ENCODE measurements at regions not wholly inside any gene's neighbourhood (a gene's known extent, or its start where the extent isn't known, plus 50 kb on each side); places are given as distances from the start of the nearest gene placed in this dataset.

DNA sequence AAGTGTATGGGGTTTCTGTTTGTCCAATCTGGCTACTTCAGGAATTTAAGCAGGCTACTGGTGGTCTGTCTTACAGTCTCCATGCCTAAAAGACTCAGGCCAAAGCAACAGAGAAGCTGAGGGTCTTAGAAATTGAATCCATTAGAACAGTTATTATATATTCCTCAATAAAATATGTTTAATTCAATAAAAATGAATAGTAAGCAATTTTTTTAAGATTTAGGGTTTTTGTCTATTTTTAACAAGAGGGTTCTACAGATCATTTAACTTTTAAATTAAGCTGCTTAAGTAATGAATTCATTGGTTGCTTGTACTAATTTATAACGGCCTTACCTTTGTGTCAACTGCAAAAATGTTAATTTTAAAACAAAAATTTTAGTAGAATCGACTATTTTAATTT, 832.6 kb upstream of the SLC39A10 start:
- Mint-ChIP-seq H3K4me3 (ENCODE audit: unreplicated experiment) (no peak overlapping the region), H3K27ac (ENCODE audit: unreplicated experiment) (no peak overlapping the region), H3K4me1 (ENCODE audit: low read depth, unreplicated experiment) (no peaks in the 10 kb centered on the region), H3K27me3 (ENCODE audit: insufficient read depth, unreplicated experiment) (no peaks in the 10 kb centered on the region), H3K9me3 (ENCODE audit: unreplicated experiment) (no peaks in the 10 kb centered on the region), H3K36me3 (ENCODE audit: insufficient read depth, unreplicated experiment) (no peaks in the 10 kb centered on the region)
- POLR2A ChIA-PET: no interaction called here
- no peaks in the 10 kb centered on the region for H3K4me1 ChIP-seq
- H3K36me3 ChIP-seq (ENCODE audit: control insufficient read depth, insufficient read depth, low read length): no peaks in the 10 kb centered on the region
- CTCF ChIA-PET: no interaction called here
- intact Hi-C loops (cut with micrococcal nuclease; ENCODE audit: unreplicated experiment): no loop called here
- TF ChIP-seq, protein P1, sequence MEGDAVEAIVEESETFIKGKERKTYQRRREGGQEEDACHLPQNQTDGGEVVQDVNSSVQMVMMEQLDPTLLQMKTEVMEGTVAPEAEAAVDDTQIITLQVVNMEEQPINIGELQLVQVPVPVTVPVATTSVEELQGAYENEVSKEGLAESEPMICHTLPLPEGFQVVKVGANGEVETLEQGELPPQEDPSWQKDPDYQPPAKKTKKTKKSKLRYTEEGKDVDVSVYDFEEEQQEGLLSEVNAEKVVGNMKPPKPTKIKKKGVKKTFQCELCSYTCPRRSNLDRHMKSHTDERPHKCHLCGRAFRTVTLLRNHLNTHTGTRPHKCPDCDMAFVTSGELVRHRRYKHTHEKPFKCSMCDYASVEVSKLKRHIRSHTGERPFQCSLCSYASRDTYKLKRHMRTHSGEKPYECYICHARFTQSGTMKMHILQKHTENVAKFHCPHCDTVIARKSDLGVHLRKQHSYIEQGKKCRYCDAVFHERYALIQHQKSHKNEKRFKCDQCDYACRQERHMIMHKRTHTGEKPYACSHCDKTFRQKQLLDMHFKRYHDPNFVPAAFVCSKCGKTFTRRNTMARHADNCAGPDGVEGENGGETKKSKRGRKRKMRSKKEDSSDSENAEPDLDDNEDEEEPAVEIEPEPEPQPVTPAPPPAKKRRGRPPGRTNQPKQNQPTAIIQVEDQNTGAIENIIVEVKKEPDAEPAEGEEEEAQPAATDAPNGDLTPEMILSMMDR (IDR thresholded peaks at IDR 0.05; ENCODE audit: insufficient read depth in 1 of 2, low read depth in 1 of 2, low read length in 1 of 2, severe bottlenecking in 1 of 2, unreplicated experiment in 1 of 2): no peak
- BruUV-seq (replicated peaks): no TSS peak
- no peak for DNase-seq
- H3K9me3 ChIP-seq: no peaks in the 10 kb centered on the region
- no peak overlapping the region for H3K4me3 ChIP-seq (ENCODE audit: low read depth, low read length)
- H3K27me3 ChIP-seq (replicated peaks; ENCODE audit: control insufficient read depth, insufficient read depth, low read length): no peaks in the 10 kb centered on the region

DNA sequence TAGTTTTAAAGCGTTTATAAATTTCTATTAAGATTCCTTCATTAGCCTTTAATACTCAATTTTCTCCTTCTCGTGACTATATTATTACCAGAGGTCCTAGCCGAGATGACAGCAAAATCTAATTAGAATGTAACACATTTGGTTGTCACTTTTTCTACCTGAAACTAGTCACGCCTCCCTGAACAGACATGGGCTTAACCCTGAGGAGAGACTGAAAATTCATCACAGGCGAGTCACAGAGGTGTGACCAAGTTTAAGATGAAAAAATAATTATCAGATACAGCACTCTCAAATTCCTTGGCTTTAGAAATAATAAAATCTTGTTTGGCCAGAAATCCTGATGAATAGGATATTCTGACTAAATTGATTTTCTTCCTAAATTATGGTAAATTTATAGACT, 834.4 kb upstream of the SLC39A10 start:
- H3K27me3 Mint-ChIP-seq (ENCODE audit: insufficient read depth, unreplicated experiment): no peaks in the 10 kb centered on the region
- H3K4me3 ChIP-seq (ENCODE audit: low read depth, low read length): no peak overlapping the region
- no peak for DNase-seq
- no peak overlapping the region for H3K27ac Mint-ChIP-seq (ENCODE audit: unreplicated experiment)
- no TSS peak for BruUV-seq (replicated peaks)
- H3K9me3 Mint-ChIP-seq (ENCODE audit: unreplicated experiment): no peaks in the 10 kb centered on the region
- ChIA-PET CTCF (no interaction called here), POLR2A (no interaction called here)
- TF ChIP-seq, protein P1 (IDR thresholded peaks at IDR 0.05; ENCODE audit: insufficient read depth in 1 of 2, low read depth in 1 of 2, low read length in 1 of 2, severe bottlenecking in 1 of 2, unreplicated experiment in 1 of 2): no peak
- H3K27me3 ChIP-seq (replicated peaks; ENCODE audit: control insufficient read depth, insufficient read depth, low read length): no peaks in the 10 kb centered on the region
- H3K4me1 ChIP-seq: no peaks in the 10 kb centered on the region
- no peaks in the 10 kb centered on the region for H3K36me3 Mint-ChIP-seq (ENCODE audit: insufficient read depth, unreplicated experiment)
- no peaks in the 10 kb centered on the region for H3K9me3 ChIP-seq
- H3K36me3 ChIP-seq (ENCODE audit: control insufficient read depth, insufficient read depth, low read length): no peaks in the 10 kb centered on the region
- intact Hi-C loops (cut with micrococcal nuclease; ENCODE audit: unreplicated experiment): no loop called here
- H3K4me1 Mint-ChIP-seq (ENCODE audit: low read depth, unreplicated experiment): no peaks in the 10 kb centered on the region
- H3K4me3 Mint-ChIP-seq (ENCODE audit: unreplicated experiment): no peak overlapping the region

- H3K36me3 ChIP-seq (ENCODE audit: control insufficient read depth, insufficient read depth, low read length): no peaks in the 10 kb centered on the region
- intact Hi-C loops (cut with micrococcal nuclease; ENCODE audit: unreplicated experiment): no loop called here
- Mint-ChIP-seq H3K9me3 (ENCODE audit: unreplicated experiment) (no peaks in the 10 kb centered on the region), H3K4me3 (ENCODE audit: unreplicated experiment) (no peak overlapping the region), H3K27me3 (ENCODE audit: insufficient read depth, unreplicated experiment) (no peaks in the 10 kb centered on the region), H3K27ac (ENCODE audit: unreplicated experiment) (no peak overlapping the region), H3K36me3 (ENCODE audit: insufficient read depth, unreplicated experiment) (no peaks in the 10 kb centered on the region), H3K4me1 (ENCODE audit: low read depth, unreplicated experiment) (no peaks in the 10 kb centered on the region)
- TF ChIP-seq, protein P1 (IDR thresholded peaks at IDR 0.05; ENCODE audit: insufficient read depth in 1 of 2, low read depth in 1 of 2, low read length in 1 of 2, severe bottlenecking in 1 of 2, unreplicated experiment in 1 of 2): no peak
- ChIA-PET POLR2A (no interaction called here), CTCF (no interaction called here)
- H3K27me3 ChIP-seq (replicated peaks; ENCODE audit: control insufficient read depth, insufficient read depth, low read length): no peaks in the 10 kb centered on the region
- H3K4me3 ChIP-seq (ENCODE audit: low read depth, low read length): no peak overlapping the region
- H3K4me1 ChIP-seq: no peaks in the 10 kb centered on the region
- H3K9me3 ChIP-seq: no peaks in the 10 kb centered on the region
- no TSS peak for BruUV-seq (replicated peaks)
- DNase-seq: no peak
Observed at GRCh38 chr2:194822097-194822496, 834.9 kb upstream of the SLC39A10 start.
